Calu3 (cell line): ENCODE measurements at regions not wholly inside any gene's neighbourhood (a gene's known extent, or its start where the extent isn't known, plus 50 kb on each side); places are given as distances from the start of the nearest gene placed in this dataset.

Experiments used
- BruUV-seq: library from RNA; stranded (reverse); fragments of 400-500 nt; replicated peaks from 2 replicates; lab custom pipeline; 2021; lab: Mats Ljungman, UMichigan
- CTCF ChIA-PET: fragments of 300-600 bp; sonication (Branson Sonifier 250); formaldehyde crosslinking; loops from one replicate; lab custom pipeline; 2022; ENCODE audit warnings: antibody characterized with exemption; lab: Charles Lee
- DNase-seq: peaks from one replicate; pipeline ENCODE4 v3.0.0; 2022
- H3K27ac Mint-ChIP-seq: one replicate; pipeline ENCODE4 v1.8.0; 2022; ENCODE audit warnings: mixed read lengths; ENCODE audit not compliant: unreplicated experiment
- H3K27me3 Mint-ChIP-seq: one replicate; pipeline ENCODE4 v1.8.0; 2022; ENCODE audit warnings: mixed read lengths; ENCODE audit not compliant: unreplicated experiment
- H3K36me3 Mint-ChIP-seq: one replicate; pipeline ENCODE4 v1.8.0; 2022; ENCODE audit warnings: mild to moderate bottlenecking, moderate library complexity, mixed read lengths; ENCODE audit not compliant: insufficient read depth, unreplicated experiment
- H3K4me1 Mint-ChIP-seq: one replicate; pipeline ENCODE4 v1.8.0; 2022; ENCODE audit warnings: mild to moderate bottlenecking, low read depth, mixed read lengths; ENCODE audit not compliant: unreplicated experiment
- H3K4me3 Mint-ChIP-seq: one replicate; pipeline ENCODE4 v1.8.0; 2022; ENCODE audit warnings: mild to moderate bottlenecking, low read depth, moderate library complexity, mixed read lengths; ENCODE audit not compliant: unreplicated experiment
- H3K9me3 Mint-ChIP-seq: one replicate; pipeline ENCODE4 v1.8.0; 2022; ENCODE audit warnings: low read depth, mixed read lengths; ENCODE audit not compliant: unreplicated experiment
- CTCF ChIP-seq: fragments of 200-600 bp; IDR thresholded peaks from one replicate; pipeline ENCODE4 v1.8.0; 2022; ENCODE audit warnings: antibody characterized with exemption; ENCODE audit not compliant: unreplicated experiment
- intact Hi-C: fragments of 100-400 bp; cut with micrococcal nuclease; formaldehyde crosslinking; loops from one replicate; pipeline ENCODE4 v1.10.0; 2022; ENCODE audit not compliant: unreplicated experiment

- intact Hi-C loops: no loop called here
- Mint-ChIP-seq H3K27ac (no peak overlapping the region), H3K9me3 (no peaks in the 10 kb centered on the region), H3K27me3 (no peaks in the 10 kb centered on the region), H3K4me3 (no peak overlapping the region), H3K36me3 (no peaks in the 10 kb centered on the region), H3K4me1 (no peaks in the 10 kb centered on the region)
- TF ChIP-seq CTCF: no peak
- CTCF ChIA-PET: no interaction called here
- no peak for DNase-seq
- BruUV-seq: no TSS peak
These were observed 352.2 kb downstream of the IDS start for GRCh38 chrX:149152941-149153340.

- DNase-seq: no peak
- Mint-ChIP-seq H3K4me3 (no peak overlapping the region), H3K9me3 (peaks cover 2% of the 10 kb centered on the region), H3K27me3 (no peaks in the 10 kb centered on the region), H3K36me3 (no peaks in the 10 kb centered on the region), H3K27ac (no peak overlapping the region), H3K4me1 (no peaks in the 10 kb centered on the region)
- no peak for TF ChIP-seq CTCF
- intact Hi-C loops: no loop called here
- BruUV-seq: no TSS peak
- CTCF ChIA-PET: no interaction called here
These were observed 353.0 kb downstream of the IDS start for GRCh38 chrX:149151805-149152757.

- Mint-ChIP-seq H3K9me3 (peaks cover 2% of the 10 kb centered on the region), H3K27ac (no peak overlapping the region), H3K36me3 (no peaks in the 10 kb centered on the region), H3K4me3 (no peak overlapping the region), H3K27me3 (no peaks in the 10 kb centered on the region), H3K4me1 (no peaks in the 10 kb centered on the region)
- no peak for DNase-seq
- BruUV-seq: no TSS peak
- CTCF ChIA-PET: no interaction called here
- no peak for TF ChIP-seq CTCF
- intact Hi-C loops: no loop called here
These were observed 359.2 kb downstream of the IDS start for GRCh38 chrX:149145845-149146285.

- CTCF ChIA-PET: no interaction called here
- intact Hi-C loops: no loop called here
- BruUV-seq: no TSS peak
- H3K4me1 Mint-ChIP-seq: no peaks in the 10 kb centered on the region
- H3K27me3 Mint-ChIP-seq: no peaks in the 10 kb centered on the region
- no peak overlapping the region for H3K27ac Mint-ChIP-seq
- no peak for DNase-seq
- TF ChIP-seq CTCF: no peak
- peaks cover 5% of the 10 kb centered on the region for H3K9me3 Mint-ChIP-seq
- H3K36me3 Mint-ChIP-seq: no peaks in the 10 kb centered on the region
- H3K4me3 Mint-ChIP-seq: no peak overlapping the region
These were observed 373.3 kb downstream of the IDS start for GRCh38 chrX:149131774-149132173.
